SK-N-SH (cell line): ENCODE measurements at regions not wholly inside any gene's neighbourhood (a gene's known extent, or its start where the extent isn't known, plus 50 kb on each side); places are given as distances from the start of the nearest gene placed in this dataset.

Experiments
- CTCF ChIA-PET: fragments of 300-600, 350-600 bp; formaldehyde crosslinking; extraction: SDS; loops from one replicate; lab custom pipeline; 2021; lab: Yijun Ruan, JAX
- POLR2A ChIA-PET: fragments of 350-600 bp; sonication (Branson Sonifier 250); formaldehyde crosslinking; extraction: SDS; loops from one replicate; lab custom pipeline; 2020; ENCODE audit warnings: antibody characterized with exemption, inconsistent platforms; lab: Yijun Ruan, JAX
- DNase-seq: peaks from one replicate; pipeline ENCODE4 v3.0.0; 2012
- H2AFZ ChIP-seq: fragments of 200-600 bp; sonication (generic); 2 replicates; pipeline ENCODE4 v1.8.1; 2016; ENCODE audit warnings: antibody characterized with exemption, mild to moderate bottlenecking, low read depth
- H3F3A ChIP-seq: fragments of 200-600 bp; sonication (generic); replicated peaks from 2 replicates; pipeline ENCODE3; 2016; ENCODE audit warnings: antibody characterized with exemption, mild to moderate bottlenecking; ENCODE audit not compliant: insufficient read depth
- H3K27ac ChIP-seq, 2 experiments: fragments of 200-500 bp in 1 of 2; fragments of 200-600 bp in 1 of 2; sonication (Bioruptor generic) in 1 of 2; sonication (generic), shearing (Covaris generic) in 1 of 2; 2 replicates each; pipeline versions ENCODE4 v1.5.1 to v1.6.1; 2014 to 2016; ENCODE audit warnings: low read depth in 2 of 2, inconsistent platforms in 1 of 2, low read length in 1 of 2, mild to moderate bottlenecking in 1 of 2, mixed read lengths in 1 of 2
- H3K27me3 ChIP-seq: fragments of 200-600 bp; sonication (generic), shearing (Covaris generic); 2 replicates; pipeline ENCODE4 v1.6.1; 2016; ENCODE audit warnings: mixed run types; ENCODE audit not compliant: insufficient read depth
- H3K36me3 ChIP-seq, 2 experiments: fragments of 200-500 bp in 1 of 2; fragments of 200-600 bp in 1 of 2; sonication (Bioruptor generic) in 1 of 2; sonication (generic) in 1 of 2; replicated peaks in 1 of 2; 2 replicates each; pipeline versions ENCODE3 to v1.5.1; 2014 to 2016; ENCODE audit warnings: low read length in 1 of 2, mild to moderate bottlenecking in 1 of 2; ENCODE audit not compliant: insufficient read depth in 2 of 2, control insufficient read depth in 1 of 2
- H3K4me1 ChIP-seq, 2 experiments: fragments of 200-500 bp in 1 of 2; fragments of 200-600 bp in 1 of 2; sonication (Bioruptor generic) in 1 of 2; sonication (generic), shearing (Covaris generic) in 1 of 2; 2 replicates each; pipeline versions ENCODE4 v1.5.1 to v1.6.1; 2014 to 2016; ENCODE audit warnings: low read depth in 1 of 2, low read length in 1 of 2, mixed run types in 1 of 2; ENCODE audit not compliant: insufficient read depth in 2 of 2, control insufficient read depth in 1 of 2
- H3K4me2 ChIP-seq: fragments of 200-600 bp; sonication (generic), shearing (Covaris generic); 2 replicates; pipeline ENCODE4 v1.6.1; 2017; ENCODE audit warnings: mixed run types
- H3K4me3 ChIP-seq, 2 experiments: fragments of 200-500 bp in 1 of 2; fragments of 200-600 bp in 1 of 2; sonication (Bioruptor generic) in 1 of 2; sonication (generic), shearing (Covaris generic) in 1 of 2; 2 replicates each; pipeline versions ENCODE4 v1.5.1 to v1.8.1; 2014 to 2016; ENCODE audit warnings: low read depth in 2 of 2, inconsistent platforms in 1 of 2, low read length in 1 of 2, mild to moderate bottlenecking in 1 of 2, mixed read lengths in 1 of 2, moderate library complexity in 1 of 2
- H3K79me2 ChIP-seq: fragments of 200-600 bp; sonication (generic); 2 replicates; pipeline ENCODE4 v1.8.1; 2017; ENCODE audit warnings: mild to moderate bottlenecking; ENCODE audit not compliant: insufficient read depth
- H3K9ac ChIP-seq: fragments of 200-600 bp; sonication (generic); 2 replicates; pipeline ENCODE4 v1.6.1; 2017; ENCODE audit warnings: mixed run types
- H3K9me2 ChIP-seq: fragments of 200-600 bp; sonication (generic); 2 replicates; pipeline ENCODE4 v1.6.1; 2017; ENCODE audit warnings: mixed run types
- H3K9me3 ChIP-seq: fragments of 200-600 bp; sonication (generic); 2 replicates; pipeline ENCODE4 v1.6.1; 2017; ENCODE audit warnings: mixed run types, mild to moderate bottlenecking, moderate library complexity
- H4K20me1 ChIP-seq: fragments of 200-600 bp; sonication (generic); 2 replicates; pipeline ENCODE4 v1.6.1; 2017; ENCODE audit warnings: mild to moderate bottlenecking, mixed run types; ENCODE audit not compliant: insufficient read depth
- CHD2 ChIP-seq: fragments of 150-350 bp; IDR thresholded peaks from 2 replicates; pipeline ENCODE4 v1.6.1; 2018; ENCODE audit warnings: low read length; ENCODE audit not compliant: partially characterized antibody
- FOSL2 ChIP-seq: IDR thresholded peaks from 2 replicates; pipeline ENCODE4 v1.4.0; 2012; ENCODE audit warnings: low read depth, mild to moderate bottlenecking, moderate library complexity, borderline replicate concordance
- FOXM1 ChIP-seq: IDR thresholded peaks from 2 replicates; pipeline ENCODE4 v1.4.0; 2012; ENCODE audit warnings: low read depth, mild to moderate bottlenecking
- GABPA ChIP-seq: IDR thresholded peaks from 2 replicates; pipeline ENCODE4 v1.4.0; 2012; ENCODE audit warnings: low read depth, mild to moderate bottlenecking
- MXI1 ChIP-seq: IDR thresholded peaks from 2 replicates; pipeline ENCODE4 v1.6.1; 2012; ENCODE audit warnings: mild to moderate bottlenecking, low read depth, low read length, improper control_type of control experiment
- RAD21 ChIP-seq: IDR thresholded peaks from 2 replicates; pipeline ENCODE4 v1.6.1; 2012; ENCODE audit warnings: mild to moderate bottlenecking, low read length
- SIN3A ChIP-seq: IDR thresholded peaks from 2 replicates; pipeline ENCODE4 v1.6.1; 2012; ENCODE audit warnings: low read depth, mild to moderate bottlenecking, low read length, moderate library complexity, borderline replicate concordance
- SMC3 ChIP-seq: IDR thresholded peaks from 2 replicates; pipeline ENCODE4 v1.6.1; 2012; ENCODE audit warnings: low read depth, low read length, improper control_type of control experiment
- ZBTB33 ChIP-seq: IDR thresholded peaks from 2 replicates; pipeline ENCODE4 v1.4.0; 2012; ENCODE audit warnings: low read depth, borderline replicate concordance
- WGBS: methylation state at CpG from one replicate; pipeline ENCODE4 v1.1.6; 2017; ENCODE audit warnings: low lambda C conversion rate; 5-methylcytosine and 5-hydroxymethylcytosine counted together

- TF ChIP-seq FOXM1: no peak
- no peak for TF ChIP-seq SMC3
- no peaks in the 10 kb centered on the region for H3K9me2 ChIP-seq
- no peak overlapping the region for H2AFZ ChIP-seq
- no peak overlapping the region for H3K4me2 ChIP-seq
- no peak for DNase-seq
- CTCF ChIA-PET: no interaction called here
- H3K4me1 ChIP-seq: peaks cover 0 to 8% of the 10 kb centered on the region in 2 experiments; a peak in 1 of 4 replicates
- WGBS: 59% methylated on average over 4 of the region's 4 CpGs
- no peaks in the 10 kb centered on the region for H3K9me3 ChIP-seq
- no peaks in the 10 kb centered on the region for H4K20me1 ChIP-seq
- H3F3A ChIP-seq: no peaks in the 10 kb centered on the region
- no peaks in the 10 kb centered on the region for H3K27me3 ChIP-seq
- H3K79me2 ChIP-seq: no peaks in the 10 kb centered on the region
- no peak overlapping the region for H3K9ac ChIP-seq
- H3K27ac ChIP-seq: no peak overlapping the region
- H3K4me3 ChIP-seq: no peak overlapping the region
- POLR2A ChIA-PET: no interaction called here
- no peaks in the 10 kb centered on the region for H3K36me3 ChIP-seq
These were observed 174.1 kb upstream of the PRICKLE1 start for GRCh38 chr12:42763682-42764081.

GRCh38 chr12:42762395-42762925 is 172.9 kb upstream of the PRICKLE1 start:
- Histone ChIP-seq H3K9me2 (no peaks in the 10 kb centered on the region), H4K20me1 (no peaks in the 10 kb centered on the region), H3K4me1 (peaks cover 3 to 14% of the 10 kb centered on the region in 2 experiments; a peak in 2 of 4 replicates), H3K4me3 (no peak overlapping the region), H3F3A (no peaks in the 10 kb centered on the region), H2AFZ (no peak overlapping the region), H3K27me3 (no peaks in the 10 kb centered on the region), H3K36me3 (no peaks in the 10 kb centered on the region), H3K9ac (no peak overlapping the region), H3K4me2 (no peak overlapping the region), H3K79me2 (no peaks in the 10 kb centered on the region), H3K9me3 (no peaks in the 10 kb centered on the region), H3K27ac (no peak overlapping the region)
- DNase-seq: no peak
- CTCF ChIA-PET: no interaction called here
- 21% methylated on average over 1 of the region's 1 CpG for WGBS
- TF ChIP-seq SIN3A (no peak), SMC3 (no peak), CHD2 (no peak), ZBTB33 (no peak), MXI1 (no peak), RAD21 (no peak), FOSL2 (no peak), GABPA (no peak), FOXM1 (no peak)
- POLR2A ChIA-PET: no interaction called here
